SK-N-SH (cell line): ENCODE measurements at regions not wholly inside any gene's neighbourhood (a gene's known extent, or its start where the extent isn't known, plus 50 kb on each side); places are given as distances from the start of the nearest gene placed in this dataset.

Experiments used
- CTCF ChIA-PET: fragments of 300-600, 350-600 bp; formaldehyde crosslinking; extraction: SDS; loops from one replicate; lab custom pipeline; 2021; lab: Yijun Ruan, JAX
- POLR2A ChIA-PET: fragments of 350-600 bp; sonication (Branson Sonifier 250); formaldehyde crosslinking; extraction: SDS; loops from one replicate; lab custom pipeline; 2020; ENCODE audit warnings: antibody characterized with exemption, inconsistent platforms; lab: Yijun Ruan, JAX
- DNase-seq: peaks from one replicate; pipeline ENCODE4 v3.0.0; 2012
- H2AFZ ChIP-seq: fragments of 200-600 bp; sonication (generic); 2 replicates; pipeline ENCODE4 v1.8.1; 2016; ENCODE audit warnings: antibody characterized with exemption, mild to moderate bottlenecking, low read depth
- H3F3A ChIP-seq: fragments of 200-600 bp; sonication (generic); replicated peaks from 2 replicates; pipeline ENCODE3; 2016; ENCODE audit warnings: antibody characterized with exemption, mild to moderate bottlenecking; ENCODE audit not compliant: insufficient read depth
- H3K27ac ChIP-seq, 2 experiments: fragments of 200-500 bp in 1 of 2; fragments of 200-600 bp in 1 of 2; sonication (Bioruptor generic) in 1 of 2; sonication (generic), shearing (Covaris generic) in 1 of 2; 2 replicates each; pipeline versions ENCODE4 v1.5.1 to v1.6.1; 2014 to 2016; ENCODE audit warnings: low read depth in 2 of 2, inconsistent platforms in 1 of 2, low read length in 1 of 2, mild to moderate bottlenecking in 1 of 2, mixed read lengths in 1 of 2
- H3K27me3 ChIP-seq: fragments of 200-600 bp; sonication (generic), shearing (Covaris generic); 2 replicates; pipeline ENCODE4 v1.6.1; 2016; ENCODE audit warnings: mixed run types; ENCODE audit not compliant: insufficient read depth
- H3K36me3 ChIP-seq, 2 experiments: fragments of 200-500 bp in 1 of 2; fragments of 200-600 bp in 1 of 2; sonication (Bioruptor generic) in 1 of 2; sonication (generic) in 1 of 2; replicated peaks in 1 of 2; 2 replicates each; pipeline versions ENCODE3 to v1.5.1; 2014 to 2016; ENCODE audit warnings: low read length in 1 of 2, mild to moderate bottlenecking in 1 of 2; ENCODE audit not compliant: insufficient read depth in 2 of 2, control insufficient read depth in 1 of 2
- H3K4me1 ChIP-seq, 2 experiments: fragments of 200-500 bp in 1 of 2; fragments of 200-600 bp in 1 of 2; sonication (Bioruptor generic) in 1 of 2; sonication (generic), shearing (Covaris generic) in 1 of 2; 2 replicates each; pipeline versions ENCODE4 v1.5.1 to v1.6.1; 2014 to 2016; ENCODE audit warnings: low read depth in 1 of 2, low read length in 1 of 2, mixed run types in 1 of 2; ENCODE audit not compliant: insufficient read depth in 2 of 2, control insufficient read depth in 1 of 2
- H3K4me2 ChIP-seq: fragments of 200-600 bp; sonication (generic), shearing (Covaris generic); 2 replicates; pipeline ENCODE4 v1.6.1; 2017; ENCODE audit warnings: mixed run types
- H3K4me3 ChIP-seq, 2 experiments: fragments of 200-500 bp in 1 of 2; fragments of 200-600 bp in 1 of 2; sonication (Bioruptor generic) in 1 of 2; sonication (generic), shearing (Covaris generic) in 1 of 2; 2 replicates each; pipeline versions ENCODE4 v1.5.1 to v1.8.1; 2014 to 2016; ENCODE audit warnings: low read depth in 2 of 2, inconsistent platforms in 1 of 2, low read length in 1 of 2, mild to moderate bottlenecking in 1 of 2, mixed read lengths in 1 of 2, moderate library complexity in 1 of 2
- H3K79me2 ChIP-seq: fragments of 200-600 bp; sonication (generic); 2 replicates; pipeline ENCODE4 v1.8.1; 2017; ENCODE audit warnings: mild to moderate bottlenecking; ENCODE audit not compliant: insufficient read depth
- H3K9ac ChIP-seq: fragments of 200-600 bp; sonication (generic); 2 replicates; pipeline ENCODE4 v1.6.1; 2017; ENCODE audit warnings: mixed run types
- H3K9me2 ChIP-seq: fragments of 200-600 bp; sonication (generic); 2 replicates; pipeline ENCODE4 v1.6.1; 2017; ENCODE audit warnings: mixed run types
- H3K9me3 ChIP-seq: fragments of 200-600 bp; sonication (generic); 2 replicates; pipeline ENCODE4 v1.6.1; 2017; ENCODE audit warnings: mixed run types, mild to moderate bottlenecking, moderate library complexity
- H4K20me1 ChIP-seq: fragments of 200-600 bp; sonication (generic); 2 replicates; pipeline ENCODE4 v1.6.1; 2017; ENCODE audit warnings: mild to moderate bottlenecking, mixed run types; ENCODE audit not compliant: insufficient read depth
- ELF1 ChIP-seq: IDR thresholded peaks from 2 replicates; pipeline ENCODE4 v1.4.0; 2012
- EZH2phosphoT487 ChIP-seq: fragments of 200-600 bp; sonication (generic); IDR thresholded peaks from 2 replicates; pipeline ENCODE4 v1.6.1; 2017; ENCODE audit warnings: low read depth, mixed run types, mild to moderate bottlenecking, antibody characterized with exemption, moderate library complexity, borderline replicate concordance
- FOSL2 ChIP-seq: IDR thresholded peaks from 2 replicates; pipeline ENCODE4 v1.4.0; 2012; ENCODE audit warnings: low read depth, mild to moderate bottlenecking, moderate library complexity, borderline replicate concordance
- GABPA ChIP-seq: IDR thresholded peaks from 2 replicates; pipeline ENCODE4 v1.4.0; 2012; ENCODE audit warnings: low read depth, mild to moderate bottlenecking
- MXI1 ChIP-seq: IDR thresholded peaks from 2 replicates; pipeline ENCODE4 v1.6.1; 2012; ENCODE audit warnings: mild to moderate bottlenecking, low read depth, low read length, improper control_type of control experiment
- RAD21 ChIP-seq: IDR thresholded peaks from 2 replicates; pipeline ENCODE4 v1.6.1; 2012; ENCODE audit warnings: mild to moderate bottlenecking, low read length
- RXRA ChIP-seq: IDR thresholded peaks from 2 replicates; pipeline ENCODE4 v1.4.0; 2012; ENCODE audit warnings: low read depth, mild to moderate bottlenecking, borderline replicate concordance
- WGBS: methylation state at CpG from one replicate; pipeline ENCODE4 v1.1.6; 2017; ENCODE audit warnings: low lambda C conversion rate; 5-methylcytosine and 5-hydroxymethylcytosine counted together
- TF ChIP-seq, protein P1 (sequence below): IDR thresholded peaks from 2 replicates; pipeline ENCODE4 v1.4.0; 2012; ENCODE audit warnings: low read depth
- TF ChIP-seq, protein P2 (sequence below): fragments of 150-350 bp; IDR thresholded peaks from 2 replicates; pipeline ENCODE4 v1.6.1; 2017; ENCODE audit warnings: antibody characterized with exemption, low read length, low read depth, borderline replicate concordance
- TF ChIP-seq, protein P3 (sequence below): fragments of 200-600 bp; sonication (generic); IDR thresholded peaks from 2 replicates; pipeline ENCODE4 v1.6.1; 2017; ENCODE audit warnings: antibody characterized with exemption, mild to moderate bottlenecking, moderate library complexity

DNA sequence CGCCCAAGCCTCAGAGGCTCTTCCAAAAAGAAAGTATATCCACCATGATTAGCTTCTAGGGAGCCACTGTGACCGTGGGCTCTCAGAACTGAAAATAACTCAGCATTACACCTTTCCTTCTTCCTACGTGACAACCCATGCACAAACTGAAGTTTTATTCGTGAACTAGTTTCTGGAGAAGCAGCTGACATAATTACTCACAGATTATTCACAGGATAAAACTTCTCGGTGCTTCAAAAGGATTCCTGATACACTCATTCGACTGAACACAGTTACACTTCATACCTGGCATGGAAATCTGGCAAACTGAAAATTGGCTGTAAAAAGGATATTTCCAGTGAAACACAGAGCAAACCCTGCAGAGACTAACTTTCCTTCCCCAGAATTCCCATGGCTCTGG, 139.2 kb upstream of the PTER start:
- Histone ChIP-seq H3F3A (no peaks in the 10 kb centered on the region), H3K4me1 (no peaks in the 10 kb centered on the region), H3K27me3 (no peaks in the 10 kb centered on the region), H3K9ac (no peak overlapping the region), H3K4me3 (no peak overlapping the region), H3K9me2 (no peaks in the 10 kb centered on the region), H3K36me3 (no peaks in the 10 kb centered on the region), H3K4me2 (no peak overlapping the region), H3K27ac (no peak overlapping the region), H3K79me2 (no peaks in the 10 kb centered on the region), H2AFZ (no peak overlapping the region), H4K20me1 (no peaks in the 10 kb centered on the region), H3K9me3 (no peaks in the 10 kb centered on the region)
- POLR2A ChIA-PET = no interaction called here
- CTCF ChIA-PET = no interaction called here
- no peak for DNase-seq
- TF ChIP-seq MXI1 = no peak
- TF ChIP-seq, protein P1, sequence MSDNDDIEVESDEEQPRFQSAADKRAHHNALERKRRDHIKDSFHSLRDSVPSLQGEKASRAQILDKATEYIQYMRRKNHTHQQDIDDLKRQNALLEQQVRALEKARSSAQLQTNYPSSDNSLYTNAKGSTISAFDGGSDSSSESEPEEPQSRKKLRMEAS = no peak
- TF ChIP-seq ELF1 = no peak
- no peak for TF ChIP-seq GABPA
- no peak for TF ChIP-seq EZH2phosphoT487
- no peak for TF ChIP-seq RAD21
- no peak for TF ChIP-seq FOSL2
- TF ChIP-seq, protein P2, sequence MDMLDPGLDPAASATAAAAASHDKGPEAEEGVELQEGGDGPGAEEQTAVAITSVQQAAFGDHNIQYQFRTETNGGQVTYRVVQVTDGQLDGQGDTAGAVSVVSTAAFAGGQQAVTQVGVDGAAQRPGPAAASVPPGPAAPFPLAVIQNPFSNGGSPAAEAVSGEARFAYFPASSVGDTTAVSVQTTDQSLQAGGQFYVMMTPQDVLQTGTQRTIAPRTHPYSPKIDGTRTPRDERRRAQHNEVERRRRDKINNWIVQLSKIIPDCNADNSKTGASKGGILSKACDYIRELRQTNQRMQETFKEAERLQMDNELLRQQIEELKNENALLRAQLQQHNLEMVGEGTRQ = no peak
- WGBS = 10% methylated on average over 6 of the region's 6 CpGs

DNA sequence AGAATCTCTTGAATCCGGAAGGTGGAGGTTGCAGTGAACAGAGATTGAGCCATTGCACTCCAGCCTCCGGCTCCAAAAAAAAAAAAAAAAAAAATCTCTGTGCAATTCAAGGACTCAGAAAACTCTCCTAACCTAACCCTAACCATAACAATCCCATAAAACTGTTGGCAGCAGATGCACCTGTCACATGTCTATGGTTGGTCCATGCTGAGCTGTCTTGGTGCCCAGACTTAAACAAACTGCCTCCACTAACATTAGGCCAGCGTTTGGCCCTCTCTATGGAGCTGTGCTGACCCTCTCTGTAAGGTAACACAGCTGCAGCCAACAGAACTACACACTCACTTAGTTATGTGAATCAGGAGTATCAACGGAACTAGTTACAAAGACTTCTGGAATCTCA, 132.5 kb upstream of the PTER start:
- Histone ChIP-seq H3K36me3 (no peaks in the 10 kb centered on the region), H3K4me1 (no peaks in the 10 kb centered on the region), H2AFZ (no peak overlapping the region), H3F3A (no peaks in the 10 kb centered on the region), H4K20me1 (no peaks in the 10 kb centered on the region), H3K4me3 (no peak overlapping the region), H3K27ac (no peak overlapping the region), H3K79me2 (no peaks in the 10 kb centered on the region), H3K27me3 (no peaks in the 10 kb centered on the region), H3K9ac (no peak overlapping the region), H3K9me2 (no peaks in the 10 kb centered on the region), H3K4me2 (no peak overlapping the region), H3K9me3 (no peaks in the 10 kb centered on the region)
- WGBS = 47% methylated on average over 4 of the region's 4 CpGs
- ChIA-PET POLR2A (no interaction called here), CTCF (no interaction called here)
- TF ChIP-seq RXRA (no peak), GABPA (no peak)
- TF ChIP-seq, protein P3, sequence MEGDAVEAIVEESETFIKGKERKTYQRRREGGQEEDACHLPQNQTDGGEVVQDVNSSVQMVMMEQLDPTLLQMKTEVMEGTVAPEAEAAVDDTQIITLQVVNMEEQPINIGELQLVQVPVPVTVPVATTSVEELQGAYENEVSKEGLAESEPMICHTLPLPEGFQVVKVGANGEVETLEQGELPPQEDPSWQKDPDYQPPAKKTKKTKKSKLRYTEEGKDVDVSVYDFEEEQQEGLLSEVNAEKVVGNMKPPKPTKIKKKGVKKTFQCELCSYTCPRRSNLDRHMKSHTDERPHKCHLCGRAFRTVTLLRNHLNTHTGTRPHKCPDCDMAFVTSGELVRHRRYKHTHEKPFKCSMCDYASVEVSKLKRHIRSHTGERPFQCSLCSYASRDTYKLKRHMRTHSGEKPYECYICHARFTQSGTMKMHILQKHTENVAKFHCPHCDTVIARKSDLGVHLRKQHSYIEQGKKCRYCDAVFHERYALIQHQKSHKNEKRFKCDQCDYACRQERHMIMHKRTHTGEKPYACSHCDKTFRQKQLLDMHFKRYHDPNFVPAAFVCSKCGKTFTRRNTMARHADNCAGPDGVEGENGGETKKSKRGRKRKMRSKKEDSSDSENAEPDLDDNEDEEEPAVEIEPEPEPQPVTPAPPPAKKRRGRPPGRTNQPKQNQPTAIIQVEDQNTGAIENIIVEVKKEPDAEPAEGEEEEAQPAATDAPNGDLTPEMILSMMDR = no peak
- no peak for DNase-seq
